ENCODE measurements at regions not wholly inside any gene's neighbourhood (a gene's known extent, or its start where the extent isn't known, plus 50 kb on each side); places are given as distances from the start of the nearest gene placed in this dataset.
"Not testable (repeated sequence)": the region's sequence is repeated elsewhere in the genome, so short reads cannot be mapped to it uniquely, and the experiment has no call there.

DNA sequence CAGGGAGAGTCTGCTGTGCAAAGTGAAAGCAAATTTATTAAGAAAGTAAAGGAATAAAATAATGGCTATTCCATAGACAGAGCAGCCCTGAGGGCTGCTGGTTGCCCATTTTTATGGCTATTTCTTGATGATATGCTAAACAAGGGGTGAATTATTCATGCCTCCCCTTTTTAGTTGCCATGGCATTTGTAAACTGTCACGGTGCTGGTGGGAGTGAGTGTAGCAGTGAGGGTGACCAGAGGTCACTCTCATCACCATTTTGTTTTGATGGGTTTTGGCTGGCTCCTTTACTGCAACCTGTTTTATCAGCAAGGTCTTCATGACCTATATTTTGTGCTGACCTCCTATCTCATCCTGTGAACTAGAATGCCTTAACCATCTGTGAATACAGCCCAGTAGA lies 518.9 kb upstream of the HS3ST1 start:
- H2AFZ ChIP-seq (ENCODE audit: low read length); H3K9ac ChIP-seq (ENCODE audit: insufficient read depth, low read depth, low read length); in situ Hi-C loops (cut with HindIII; ENCODE audit: extremely low pct_ligation_motif_present, low pct_unique_long_range_greater_than_20kb); intact Hi-C loops (cut with micrococcal nuclease; ENCODE audit: unreplicated experiment); H3K27me3 ChIP-seq (ENCODE audit: control insufficient read depth in 1 of 2, insufficient read depth in 2 of 2, low read length in 2 of 2); FAIRE-seq; DNase-seq (ENCODE audit: low spot score); BruUV-seq (replicated peaks); H4K20me1 ChIP-seq (ENCODE audit: insufficient read depth, low read length); POLR2A ChIA-PET; ATAC-seq; H3K79me2 ChIP-seq (ENCODE audit: insufficient read depth, low read length); CTCF ChIA-PET (ENCODE audit: low intra/inter-chr PET ratio, low total read pairs); H3K27ac ChIP-seq (ENCODE audit: extremely low read length, insufficient read depth, low read length); H3K4me1 ChIP-seq (ENCODE audit: insufficient read depth, low read length); H3K4me3 ChIP-seq (replicated peaks in 1 of 3; ENCODE audit: insufficient read depth in 1 of 3, low read depth in 2 of 3, low read length in 3 of 3); H3K4me2 ChIP-seq (ENCODE audit: low read depth, low read length); H3K36me3 ChIP-seq (replicated peaks in 1 of 2; ENCODE audit: control insufficient read depth in 1 of 2, insufficient read depth in 2 of 2, low read length in 2 of 2): not testable (repeated sequence)
- 9% methylated on average over 1 of the region's 1 CpG for WGBS (ENCODE audit: low lambda C conversion rate)
- H3K9me3 ChIP-seq (ENCODE audit: low read length): peaks cover 85% of the 10 kb centered on the region

DNA sequence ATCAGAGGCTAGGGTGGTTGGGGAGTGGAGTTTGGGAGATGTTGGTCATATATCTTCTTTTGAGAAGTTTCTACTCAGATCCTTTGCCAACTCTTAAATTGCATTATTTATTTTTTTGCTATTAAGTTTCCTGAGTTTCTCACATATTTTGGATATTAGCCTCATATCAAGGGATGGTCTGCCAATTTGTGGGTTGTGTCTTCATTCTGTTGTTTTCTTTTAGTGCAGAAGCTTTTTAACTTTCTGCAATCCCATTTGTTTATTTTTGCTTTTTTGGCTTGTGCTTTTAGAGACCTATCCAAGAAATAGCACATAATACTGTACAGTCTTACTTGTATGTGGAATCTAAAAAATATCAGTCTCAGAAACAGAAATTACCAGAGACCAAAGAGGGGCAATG lies 509.2 kb upstream of the HS3ST1 start:
- H3K9ac ChIP-seq (ENCODE audit: insufficient read depth, low read depth, low read length): no peak overlapping the region
- no peak overlapping the region for H3K4me2 ChIP-seq (ENCODE audit: low read depth, low read length)
- TF ChIP-seq ELF3 (CRISPR knock-in tag; IDR thresholded peaks at IDR 0.05) (no peak), U2AF2 (IDR thresholded peaks at IDR 0.05; ENCODE audit: low read depth, low read length) (no peak), ONECUT2 (CRISPR knock-in tag; IDR thresholded peaks at IDR 0.05) (no peak), KLF11 (CRISPR knock-in tag; IDR thresholded peaks at IDR 0.05) (no peak), ZSCAN31 (CRISPR knock-in tag; IDR thresholded peaks at IDR 0.05; ENCODE audit: low read depth) (no peak), ZNF512B (CRISPR knock-in tag; IDR thresholded peaks at IDR 0.05; ENCODE audit: borderline replicate concordance) (no peak), DR1 (CRISPR knock-in tag; IDR thresholded peaks at IDR 0.05) (no peak), SIX4 (CRISPR knock-in tag; IDR thresholded peaks at IDR 0.05) (no peak), RORA (CRISPR knock-in tag; IDR thresholded peaks at IDR 0.05) (no peak)
- no peak overlapping the region for H3K4me3 ChIP-seq (replicated peaks in 1 of 3; ENCODE audit: insufficient read depth in 1 of 3, low read depth in 2 of 3, low read length in 3 of 3)
- H3K9me3 ChIP-seq (ENCODE audit: low read length): peaks cover 84% of the 10 kb centered on the region
- H2AFZ ChIP-seq (ENCODE audit: low read length): no peak overlapping the region
- ChIA-PET CTCF (ENCODE audit: low intra/inter-chr PET ratio, low total read pairs) (no interaction called here), POLR2A (no interaction called here)
- DNase-seq (ENCODE audit: low spot score) (no peak), ATAC-seq (no peak), FAIRE-seq (no peak)
- H3K27ac ChIP-seq (ENCODE audit: extremely low read length, insufficient read depth, low read length): no peak overlapping the region
- intact Hi-C loops (cut with micrococcal nuclease; ENCODE audit: unreplicated experiment): no loop called here
- H3K4me1 ChIP-seq (ENCODE audit: insufficient read depth, low read length): no peaks in the 10 kb centered on the region
- BruUV-seq (replicated peaks): no TSS peak
- no peaks in the 10 kb centered on the region for H3K79me2 ChIP-seq (ENCODE audit: insufficient read depth, low read length)
- no peaks in the 10 kb centered on the region for H3K27me3 ChIP-seq (ENCODE audit: control insufficient read depth in 1 of 2, insufficient read depth in 2 of 2, low read length in 2 of 2)
- no peaks in the 10 kb centered on the region for H3K36me3 ChIP-seq (replicated peaks in 1 of 2; ENCODE audit: control insufficient read depth in 1 of 2, insufficient read depth in 2 of 2, low read length in 2 of 2)
- in situ Hi-C loops (cut with HindIII; ENCODE audit: extremely low pct_ligation_motif_present, low pct_unique_long_range_greater_than_20kb): no loop called here
- no peaks in the 10 kb centered on the region for H4K20me1 ChIP-seq (ENCODE audit: insufficient read depth, low read length)

Data from HepG2 (cell line).